Fibroblast of lung (primary cell): ENCODE measurements at regions not wholly inside any gene's neighbourhood (a gene's known extent, or its start where the extent isn't known, plus 50 kb on each side); places are given as distances from the start of the nearest gene placed in this dataset.

Experiments used
- DNase-seq, 2 donors: peaks; one replicate each; pipeline versions ENCODE4 v3.0.0 to v3.0.0-alpha.2; 2010; ENCODE audit warnings: low read depth in 2 of 2
- H2AFZ ChIP-seq: 2 replicates; pipeline ENCODE4 v1.5.1; 2012; ENCODE audit warnings: low read length, control low read depth, inconsistent platforms
- H3K27ac ChIP-seq: 2 replicates; pipeline ENCODE4 v1.5.1; 2011; ENCODE audit warnings: low read length, control low read depth; ENCODE audit not compliant: insufficient read depth
- H3K27me3 ChIP-seq: 2 replicates; pipeline ENCODE4 v1.5.1; 2011; ENCODE audit warnings: mild to moderate bottlenecking, low read length; ENCODE audit not compliant: control insufficient read depth, insufficient read depth
- H3K36me3 ChIP-seq: 2 replicates; pipeline ENCODE4 v1.5.1; 2011; ENCODE audit warnings: low read length; ENCODE audit not compliant: control insufficient read depth, insufficient read depth
- H3K4me1 ChIP-seq: 2 replicates; pipeline ENCODE4 v1.5.1; 2011; ENCODE audit warnings: low read length; ENCODE audit not compliant: control insufficient read depth, insufficient read depth; ENCODE audit errors: extremely low read depth
- H3K4me2 ChIP-seq: 2 replicates; pipeline ENCODE4 v1.5.1; 2011; ENCODE audit warnings: low read length, control low read depth; ENCODE audit not compliant: insufficient read depth; ENCODE audit errors: extremely low read depth
- H3K4me3 ChIP-seq, 4 experiments: fragments of 200-600 bp in 1 of 4; sonication (generic) in 1 of 4; replicated peaks in 1 of 4; 2 replicates each; pipeline ENCODE4 v1.5.1; 2011 to 2016; ENCODE audit warnings: low read length in 4 of 4, low read depth in 3 of 4, mild to moderate bottlenecking in 3 of 4, control low read depth in 2 of 4, inconsistent platforms in 1 of 4, mixed read lengths in 1 of 4; ENCODE audit not compliant: insufficient read depth in 1 of 4; ENCODE audit errors: control extremely low read depth in 1 of 4
- H3K79me2 ChIP-seq: 2 replicates; pipeline ENCODE4 v1.5.1; 2012; ENCODE audit warnings: mild to moderate bottlenecking, low read length, inconsistent platforms; ENCODE audit not compliant: control insufficient read depth, insufficient read depth
- H3K9ac ChIP-seq: 2 replicates; pipeline ENCODE4 v1.5.1; 2011; ENCODE audit warnings: mild to moderate bottlenecking, low read length, control low read depth; ENCODE audit not compliant: insufficient read depth
- H3K9me3 ChIP-seq: 2 replicates; pipeline ENCODE4 v1.5.1; 2012; ENCODE audit warnings: low read depth, low read length; ENCODE audit not compliant: control insufficient read depth, insufficient read depth
- H4K20me1 ChIP-seq: 2 replicates; pipeline ENCODE4 v1.5.1; 2011; ENCODE audit warnings: low read length; ENCODE audit not compliant: control insufficient read depth, insufficient read depth; ENCODE audit errors: extremely low read depth
- EZH2 ChIP-seq: IDR thresholded peaks from 2 replicates; pipeline ENCODE4 v1.5.1; 2012; ENCODE audit warnings: low read length, control low read depth, mild to moderate bottlenecking; ENCODE audit errors: missing control alignments
- TF ChIP-seq, protein P1 (sequence below), 2 donors: IDR thresholded peaks in 1 of 2; conservative IDR thresholded peaks in 1 of 2; 1 replicate in 1 of 2; 2 replicates in 1 of 2; pipeline ENCODE4 v1.5.1; 2011 to 2012; ENCODE audit warnings: low read length in 2 of 2, control low read depth in 1 of 2, inconsistent platforms in 1 of 2, low read depth in 1 of 2, mild to moderate bottlenecking in 1 of 2

GRCh38 chr16:35182943-35183550, 1723.6 kb downstream of the TP53TG3F start:
- Histone ChIP-seq H3K79me2 (no peaks in the 10 kb centered on the region), H4K20me1 (no peaks in the 10 kb centered on the region), H3K27me3 (no peaks in the 10 kb centered on the region), H3K4me1 (no peaks in the 10 kb centered on the region), H3K4me3 (no peak overlapping the region), H3K9ac (no peak overlapping the region), H3K9me3 (no peaks in the 10 kb centered on the region), H3K36me3 (no peaks in the 10 kb centered on the region), H3K27ac (no peak overlapping the region), H2AFZ (no peak overlapping the region), H3K4me2 (no peak overlapping the region)
- no peak for DNase-seq
- TF ChIP-seq, protein P1, sequence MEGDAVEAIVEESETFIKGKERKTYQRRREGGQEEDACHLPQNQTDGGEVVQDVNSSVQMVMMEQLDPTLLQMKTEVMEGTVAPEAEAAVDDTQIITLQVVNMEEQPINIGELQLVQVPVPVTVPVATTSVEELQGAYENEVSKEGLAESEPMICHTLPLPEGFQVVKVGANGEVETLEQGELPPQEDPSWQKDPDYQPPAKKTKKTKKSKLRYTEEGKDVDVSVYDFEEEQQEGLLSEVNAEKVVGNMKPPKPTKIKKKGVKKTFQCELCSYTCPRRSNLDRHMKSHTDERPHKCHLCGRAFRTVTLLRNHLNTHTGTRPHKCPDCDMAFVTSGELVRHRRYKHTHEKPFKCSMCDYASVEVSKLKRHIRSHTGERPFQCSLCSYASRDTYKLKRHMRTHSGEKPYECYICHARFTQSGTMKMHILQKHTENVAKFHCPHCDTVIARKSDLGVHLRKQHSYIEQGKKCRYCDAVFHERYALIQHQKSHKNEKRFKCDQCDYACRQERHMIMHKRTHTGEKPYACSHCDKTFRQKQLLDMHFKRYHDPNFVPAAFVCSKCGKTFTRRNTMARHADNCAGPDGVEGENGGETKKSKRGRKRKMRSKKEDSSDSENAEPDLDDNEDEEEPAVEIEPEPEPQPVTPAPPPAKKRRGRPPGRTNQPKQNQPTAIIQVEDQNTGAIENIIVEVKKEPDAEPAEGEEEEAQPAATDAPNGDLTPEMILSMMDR (conservative IDR thresholded peaks at IDR 0.05 in 1 of 2, IDR thresholded peaks at IDR 0.05 in 1 of 2; ENCODE audit: low read depth in 1 of 2, low read length in 2 of 2), result no peak
- no peak for TF ChIP-seq EZH2

GRCh38 chr16:35184356-35184870, 1725.0 kb downstream of the TP53TG3F start:
- Histone ChIP-seq H4K20me1 (no peaks in the 10 kb centered on the region), H3K36me3 (no peaks in the 10 kb centered on the region), H3K4me3 (no peak overlapping the region), H3K4me2 (no peak overlapping the region), H3K9me3 (no peaks in the 10 kb centered on the region), H3K4me1 (no peaks in the 10 kb centered on the region), H3K9ac (no peak overlapping the region), H3K27ac (no peak overlapping the region), H2AFZ (no peak overlapping the region), H3K79me2 (no peaks in the 10 kb centered on the region), H3K27me3 (no peaks in the 10 kb centered on the region)
- TF ChIP-seq, protein P1 (conservative IDR thresholded peaks at IDR 0.05 in 1 of 2, IDR thresholded peaks at IDR 0.05 in 1 of 2; ENCODE audit: low read depth in 1 of 2, low read length in 2 of 2), result no peak
- no peak for TF ChIP-seq EZH2
- DNase-seq, result no peak

DNA sequence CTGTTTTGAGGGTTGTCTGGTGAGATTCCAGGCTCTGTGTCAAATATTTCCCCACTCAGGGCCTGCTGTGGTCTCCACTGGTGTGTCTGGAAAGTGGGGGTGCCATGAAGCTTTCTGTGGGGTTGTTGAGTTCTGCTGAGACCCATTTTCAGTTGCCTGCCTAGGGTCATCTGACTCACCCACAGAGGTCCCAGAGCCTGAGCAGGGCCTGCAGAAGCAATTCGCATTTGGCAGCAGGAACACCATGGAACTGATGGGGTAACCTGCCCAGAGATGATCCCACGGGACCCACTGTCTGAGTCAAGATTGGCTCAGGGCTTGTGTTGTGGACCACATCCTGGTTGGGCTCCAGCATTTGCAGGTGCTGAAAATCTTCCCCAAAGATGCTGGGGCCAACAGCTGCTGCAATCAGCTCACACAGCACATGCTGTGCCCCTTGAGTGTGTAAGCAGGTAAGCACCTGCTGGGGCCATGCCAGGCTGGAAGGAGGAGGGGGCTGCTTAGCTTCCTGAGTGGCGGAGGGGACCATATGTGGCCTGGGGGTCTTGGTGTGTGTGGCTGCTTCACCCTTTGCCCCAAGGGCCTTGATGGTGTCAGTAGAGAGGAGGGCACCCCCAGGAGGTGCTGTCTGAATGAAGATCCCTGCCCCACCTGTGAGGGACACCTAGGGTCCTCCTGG, 1726.1 kb downstream of the TP53TG3F start:
- no peak for DNase-seq
- H3K27ac ChIP-seq, result no peak overlapping the region
- H2AFZ ChIP-seq, result no peak overlapping the region
- no peak overlapping the region for H3K4me3 ChIP-seq
- no peak for TF ChIP-seq EZH2
- TF ChIP-seq, protein P1 (conservative IDR thresholded peaks at IDR 0.05 in 1 of 2, IDR thresholded peaks at IDR 0.05 in 1 of 2; ENCODE audit: low read depth in 1 of 2, low read length in 2 of 2), result no peak
- H3K79me2 ChIP-seq, result no peaks in the 10 kb centered on the region
- no peak overlapping the region for H3K9ac ChIP-seq
- H3K9me3 ChIP-seq, result no peaks in the 10 kb centered on the region
- H3K36me3 ChIP-seq, result no peaks in the 10 kb centered on the region
- H4K20me1 ChIP-seq, result no peaks in the 10 kb centered on the region
- no peak overlapping the region for H3K4me2 ChIP-seq
- H3K27me3 ChIP-seq, result no peaks in the 10 kb centered on the region
- no peaks in the 10 kb centered on the region for H3K4me1 ChIP-seq
